SH-SY5Y (cell line): ENCODE measurements at regions not wholly inside any gene's neighbourhood (a gene's known extent, or its start where the extent isn't known, plus 50 kb on each side); places are given as distances from the start of the nearest gene placed in this dataset.

Experiments used
- GATA2 ChIP-seq: IDR thresholded peaks from 2 replicates; pipeline ENCODE4 v1.6.1; 2011; ENCODE audit warnings: mild to moderate bottlenecking, low read depth, low read length
- GATA3 ChIP-seq: IDR thresholded peaks from 2 replicates; pipeline ENCODE4 v1.6.1; 2011; ENCODE audit warnings: low read depth, mild to moderate bottlenecking, low read length, moderate library complexity

DNA sequence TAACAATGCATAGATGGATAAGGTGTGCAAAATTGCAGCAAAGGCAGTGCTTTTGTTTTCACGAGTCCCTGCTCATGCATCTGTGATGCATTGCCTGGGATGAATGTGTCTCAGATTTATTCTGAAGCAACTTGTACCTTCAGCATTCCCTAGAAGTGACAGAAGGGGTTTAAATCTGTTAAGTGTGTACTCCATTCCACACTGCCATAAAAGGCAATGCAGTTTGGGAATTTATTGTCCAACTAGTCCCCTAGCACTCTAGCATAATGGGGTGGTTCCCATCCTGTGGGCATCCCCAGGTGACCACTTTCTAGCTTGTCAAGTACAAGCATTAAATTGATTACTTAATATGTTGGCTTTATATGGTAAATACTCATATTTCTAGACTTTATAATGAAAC, 306.5 kb upstream of the CBLB start:
- TF ChIP-seq GATA2 (no peak), GATA3 (no peak)

DNA sequence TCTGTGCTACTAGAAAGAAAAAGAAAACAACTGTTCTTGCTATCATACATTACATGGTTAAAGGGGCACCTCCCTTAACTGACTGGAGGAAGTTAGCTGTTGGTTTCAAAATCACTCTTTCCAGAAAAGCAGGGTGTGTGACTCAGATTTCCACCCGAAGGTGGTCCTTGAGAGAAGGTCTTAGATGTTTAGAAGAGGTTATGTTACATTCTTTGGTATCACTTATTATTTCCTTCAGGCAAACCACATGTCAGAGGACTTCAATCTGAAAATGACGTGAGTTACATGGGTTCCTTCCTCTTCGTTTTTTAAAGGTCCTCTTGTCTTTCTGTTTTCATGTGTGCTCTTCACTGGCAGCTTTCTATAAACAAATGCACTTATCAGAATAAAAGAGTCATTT, 307.9 kb upstream of the CBLB start:
- TF ChIP-seq GATA2: no peak
- TF ChIP-seq GATA3: no peak

DNA sequence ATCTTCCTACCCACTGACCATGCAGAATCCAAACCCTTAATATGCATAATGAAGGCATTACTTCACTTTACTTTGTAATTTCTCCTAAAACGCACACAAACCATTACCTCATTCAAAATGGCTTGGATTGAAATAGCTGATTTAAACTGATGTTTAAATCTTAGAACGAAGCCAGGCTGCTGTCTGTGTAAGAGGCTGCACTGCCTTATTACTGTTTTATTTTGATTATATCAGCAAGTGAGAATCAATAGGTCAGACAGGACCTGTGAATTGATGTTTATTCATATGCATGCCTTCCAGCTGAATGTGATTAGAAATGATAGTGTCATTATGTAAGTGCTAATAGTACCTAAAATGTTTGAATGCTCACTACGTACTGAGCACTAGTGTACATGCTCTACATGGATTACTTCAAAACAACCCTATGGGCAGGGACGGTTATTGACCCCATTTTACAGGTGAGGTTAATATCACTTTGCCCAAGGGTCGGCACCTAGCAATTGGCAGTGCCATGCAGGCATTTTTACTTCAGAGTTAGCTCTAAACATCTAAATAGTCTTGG, 314.2 kb upstream of the CBLB start:
- no peak for TF ChIP-seq GATA3
- no peak for TF ChIP-seq GATA2

DNA sequence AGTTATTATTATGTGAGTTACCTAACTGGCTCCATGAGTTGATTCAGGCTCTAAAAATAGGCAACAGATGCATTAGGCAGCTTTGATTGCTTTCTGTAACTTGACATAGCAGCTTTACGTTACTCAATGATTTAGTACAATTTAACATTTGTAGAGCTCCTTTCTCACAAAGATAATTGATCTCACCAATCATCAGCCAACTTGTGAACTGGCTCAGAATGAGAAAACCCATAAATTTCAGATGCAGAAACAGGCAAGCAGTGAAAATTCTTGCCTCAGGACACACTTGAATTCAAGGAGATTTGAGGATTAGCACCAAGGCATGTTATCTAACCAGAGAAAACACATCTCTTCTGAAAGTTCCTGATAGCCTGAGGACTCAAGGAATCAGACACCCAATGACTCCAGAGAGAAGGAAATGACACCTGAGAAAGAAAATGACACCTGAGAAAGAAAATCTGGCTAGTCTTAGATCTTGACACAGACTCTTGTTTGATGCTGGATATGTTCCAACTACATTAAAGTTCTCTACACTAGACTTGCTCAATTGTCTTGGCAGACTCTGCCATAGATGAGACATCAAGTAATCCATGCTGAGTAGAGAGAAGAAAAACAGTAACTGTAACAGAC, 315.1 kb upstream of the CBLB start:
- TF ChIP-seq GATA3: no peak
- TF ChIP-seq GATA2: no peak

DNA sequence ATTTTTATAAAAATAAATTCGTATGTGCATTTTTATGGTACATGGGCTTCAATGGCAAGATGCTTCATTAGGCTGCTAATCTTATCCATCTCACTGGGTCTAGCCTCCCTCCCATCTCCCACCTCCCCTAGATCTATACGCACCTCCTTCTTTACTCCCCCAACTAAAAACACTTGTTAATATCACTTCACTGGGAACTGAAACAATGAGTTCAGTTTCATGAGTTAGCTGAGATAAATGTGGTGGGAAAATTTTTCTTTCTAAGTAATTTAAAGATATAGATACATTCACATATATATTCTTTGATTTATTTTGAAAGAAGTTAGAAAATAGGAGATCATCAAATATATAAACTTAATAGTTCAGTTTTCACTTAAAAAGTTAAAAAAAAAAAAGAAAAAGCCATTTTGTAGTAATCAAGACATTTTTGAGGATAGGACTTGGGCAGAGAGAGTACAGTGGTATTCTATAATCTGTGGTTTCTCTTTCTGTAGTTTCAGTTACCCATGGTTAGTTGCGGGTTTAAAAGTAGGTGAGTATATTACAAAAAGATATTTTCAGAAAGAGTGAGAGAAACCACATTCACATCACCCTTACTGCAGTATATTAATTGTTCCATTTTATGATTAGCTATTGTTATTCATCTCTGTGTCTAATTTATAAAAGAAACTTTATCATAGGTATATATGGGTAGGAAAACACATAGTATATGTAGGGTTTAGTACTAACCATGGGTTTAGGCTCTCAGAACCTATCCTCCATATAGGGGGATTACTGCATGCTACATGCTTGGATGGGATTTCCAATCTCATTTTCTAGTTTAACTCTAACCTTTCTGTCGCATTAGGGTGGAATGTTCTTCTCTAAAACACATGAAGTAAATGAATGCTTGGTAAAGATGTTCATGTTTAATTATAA, 316.0 kb upstream of the CBLB start:
- TF ChIP-seq GATA3: no peak

DNA sequence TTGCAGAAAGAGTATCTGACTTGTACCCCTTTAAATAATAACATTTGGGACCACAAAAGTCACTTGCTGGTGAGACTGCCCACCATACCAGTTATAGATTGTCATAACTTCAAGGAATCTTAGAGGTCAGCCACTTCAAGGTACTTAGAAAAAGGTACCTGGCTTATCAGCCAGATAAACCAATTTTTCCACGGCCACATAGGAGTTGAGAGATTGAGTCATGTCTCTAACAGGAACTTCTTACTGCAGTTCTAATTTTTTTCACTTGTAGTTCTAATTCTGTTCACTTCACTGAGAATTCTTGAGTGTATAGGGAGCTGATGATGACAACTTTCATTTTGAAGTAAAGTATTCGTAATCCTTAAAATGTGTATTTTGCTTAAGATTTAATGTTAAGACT, 317.1 kb upstream of the CBLB start:
- TF ChIP-seq GATA2 (no peak), GATA3 (no peak)

DNA sequence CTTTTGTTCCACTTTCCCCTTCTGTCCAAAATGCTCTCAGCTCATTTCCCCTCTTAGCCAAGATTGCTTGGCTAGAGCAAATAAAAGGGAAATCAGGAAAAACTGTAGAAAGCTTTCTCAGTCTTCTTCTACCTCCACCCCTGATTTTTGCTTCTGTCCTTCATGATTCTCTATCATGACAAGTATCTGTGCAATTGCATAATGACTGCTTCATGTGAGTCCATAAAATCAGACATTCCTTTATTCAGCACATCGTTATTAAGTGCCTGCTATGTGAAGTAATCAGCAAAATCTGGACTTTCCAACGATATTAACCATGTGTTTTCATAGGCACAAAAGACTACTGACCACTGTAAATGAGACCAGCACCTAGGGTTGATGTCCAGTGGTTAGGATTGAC, 321.5 kb upstream of the CBLB start:
- no peak for TF ChIP-seq GATA3
- no peak for TF ChIP-seq GATA2

DNA sequence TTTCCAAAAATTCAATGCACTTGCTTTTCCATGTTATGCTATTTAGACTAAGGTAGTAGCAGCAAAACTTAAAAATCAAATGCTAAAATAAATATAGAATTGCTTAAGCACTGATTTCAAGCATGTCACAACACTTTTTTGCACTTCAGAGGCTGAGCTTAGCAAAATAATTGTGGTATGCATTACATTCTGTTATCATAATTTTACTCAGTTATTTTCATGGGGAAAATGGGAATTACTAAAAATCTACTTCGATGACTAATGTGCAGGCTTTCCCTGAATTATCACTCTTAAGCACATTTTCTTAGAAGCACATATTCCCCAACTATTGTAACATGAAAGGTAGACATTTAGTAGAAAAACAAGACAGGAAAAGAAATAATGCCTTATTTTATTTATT, 322.4 kb upstream of the CBLB start:
- no peak for TF ChIP-seq GATA3
- no peak for TF ChIP-seq GATA2

DNA sequence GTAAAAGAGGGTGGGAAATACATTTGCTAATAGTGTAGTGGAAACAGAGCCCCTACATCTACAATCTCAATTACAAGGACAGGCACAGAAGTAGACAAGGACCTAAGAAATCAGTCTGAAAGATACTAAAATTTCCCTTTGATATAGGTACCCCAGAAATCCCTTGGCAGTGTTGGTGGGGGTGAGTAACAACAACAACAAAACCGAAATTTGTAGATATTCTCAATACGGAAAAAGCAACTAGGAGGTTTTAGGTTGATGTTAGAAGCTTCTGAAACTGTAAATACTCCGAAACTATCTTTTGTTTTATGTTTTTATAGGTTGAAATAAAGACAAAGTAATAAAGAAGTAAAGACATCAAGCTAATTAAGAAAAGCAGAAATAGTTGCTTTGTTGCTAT, 323.1 kb upstream of the CBLB start:
- TF ChIP-seq GATA2 (no peak), GATA3 (no peak)

DNA sequence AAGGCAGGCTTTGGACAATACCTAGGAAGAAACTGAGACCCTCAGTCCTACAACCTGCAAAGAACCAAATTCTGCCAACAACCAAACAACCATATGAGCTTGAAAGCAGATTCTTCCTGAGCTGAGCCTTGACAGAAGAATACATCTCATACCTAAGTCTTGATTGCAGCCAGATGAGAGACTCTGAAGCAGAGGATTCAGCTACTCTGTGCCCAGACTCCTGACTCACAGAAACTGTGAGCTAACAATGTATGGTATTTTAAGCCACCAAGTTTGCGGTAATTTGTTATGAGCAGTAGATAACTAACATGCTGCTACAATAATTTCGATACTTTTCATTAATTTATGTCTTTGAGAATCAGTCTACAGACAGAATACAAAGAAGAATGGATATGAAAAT, 325.1 kb upstream of the CBLB start:
- TF ChIP-seq GATA3 (no peak), GATA2 (no peak)

DNA sequence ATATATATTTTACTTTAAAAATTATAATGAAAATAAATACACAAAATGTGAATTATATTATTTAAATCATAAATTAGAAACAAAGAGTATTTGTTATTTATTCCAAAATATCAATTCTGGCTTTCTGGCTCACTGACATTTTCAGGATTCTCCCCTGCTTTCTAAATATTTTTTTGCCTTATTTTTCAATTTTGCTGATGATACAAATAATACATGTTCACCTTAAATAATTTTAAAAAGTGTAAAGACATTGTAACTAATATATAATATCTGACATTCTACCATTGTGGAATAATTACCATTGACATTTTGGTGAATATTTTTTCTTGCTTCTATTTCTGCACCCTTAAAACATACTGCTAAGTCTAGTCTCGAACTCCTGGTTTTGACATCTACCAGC, 325.9 kb upstream of the CBLB start:
- TF ChIP-seq GATA2 (no peak), GATA3 (no peak)

DNA sequence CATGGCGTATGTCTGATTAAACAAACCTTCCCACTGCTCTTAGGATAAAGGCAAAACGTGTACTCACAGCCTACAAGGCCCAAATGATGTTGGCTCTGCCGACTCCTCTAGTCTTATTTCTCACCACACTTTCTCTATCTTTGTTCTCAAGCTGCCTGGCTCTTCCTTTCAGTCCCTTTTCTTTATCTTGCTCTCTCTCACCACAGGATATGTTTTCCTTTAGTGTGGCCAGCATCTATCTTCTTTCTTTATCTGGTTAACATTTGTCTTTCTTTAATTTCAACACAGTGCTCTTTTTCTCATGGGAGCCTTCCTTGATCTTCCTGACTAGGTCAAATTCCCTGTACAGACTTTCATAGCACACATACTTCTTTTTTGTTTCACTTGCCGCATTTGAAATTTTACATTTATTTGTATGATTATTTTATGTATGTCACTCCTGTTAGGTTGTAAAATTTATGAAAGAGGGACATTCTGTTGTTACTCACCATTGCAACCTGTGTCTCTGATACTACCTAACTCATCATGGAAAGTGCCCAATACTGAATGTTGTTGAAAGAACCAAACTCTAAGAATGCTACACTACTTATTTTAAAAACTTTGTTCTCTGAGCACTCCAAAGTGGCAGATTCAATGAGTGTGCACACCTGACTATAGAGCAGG, 328.9 kb upstream of the CBLB start:
- no peak for TF ChIP-seq GATA2
- no peak for TF ChIP-seq GATA3

DNA sequence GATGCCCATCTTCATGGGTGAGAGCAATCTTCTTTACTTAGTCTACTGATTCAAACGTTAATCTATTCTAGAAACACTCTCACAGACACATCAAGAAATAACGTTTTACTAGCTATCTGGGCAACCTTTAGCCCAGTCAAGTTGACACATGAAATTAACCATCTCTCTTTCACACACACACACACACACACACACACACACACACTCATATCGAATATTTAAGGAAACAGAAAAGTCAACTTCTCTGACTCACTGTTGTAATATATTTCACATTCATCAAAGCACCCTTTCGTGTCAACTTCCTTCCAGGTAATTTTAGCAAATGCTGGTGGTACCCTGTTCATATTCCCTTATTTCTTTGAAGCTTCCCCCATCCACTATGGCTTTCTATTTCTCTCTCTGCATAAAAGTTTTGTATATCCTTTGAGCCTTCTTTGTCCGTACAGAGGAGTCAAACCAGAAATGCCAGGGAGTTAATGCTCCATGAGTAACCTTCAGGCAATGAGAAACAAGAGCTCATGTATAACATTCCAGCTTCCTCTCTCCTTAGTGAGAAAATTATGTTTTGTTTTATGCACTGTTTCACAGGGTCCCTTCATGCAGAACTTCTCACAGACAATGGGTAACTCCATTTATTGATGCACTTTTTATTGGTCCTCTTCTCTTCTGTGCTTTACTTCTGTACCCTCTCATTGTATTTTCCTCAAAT, 335.5 kb upstream of the CBLB start:
- TF ChIP-seq GATA2 (no peak), GATA3 (no peak)

DNA sequence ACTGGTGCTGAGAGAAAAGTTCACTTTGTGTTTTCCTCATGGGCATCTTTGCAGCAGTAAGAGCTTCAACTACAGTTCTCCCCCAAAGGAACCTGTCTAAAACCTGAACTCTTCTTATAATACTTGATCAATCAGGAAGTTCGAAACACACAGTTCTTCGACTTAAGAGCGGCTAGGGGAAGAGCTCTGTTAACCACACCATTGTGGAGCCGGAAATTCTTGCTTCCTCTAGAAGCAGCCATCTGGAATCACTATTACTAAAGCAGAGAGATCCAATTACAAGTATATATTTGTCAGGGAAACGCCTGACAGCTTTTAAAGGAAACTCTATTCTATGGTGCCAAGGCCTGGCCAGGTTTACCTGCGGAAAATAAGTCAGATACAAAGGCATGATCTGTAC, 337.3 kb upstream of the CBLB start:
- TF ChIP-seq GATA3 (no peak), GATA2 (no peak)

DNA sequence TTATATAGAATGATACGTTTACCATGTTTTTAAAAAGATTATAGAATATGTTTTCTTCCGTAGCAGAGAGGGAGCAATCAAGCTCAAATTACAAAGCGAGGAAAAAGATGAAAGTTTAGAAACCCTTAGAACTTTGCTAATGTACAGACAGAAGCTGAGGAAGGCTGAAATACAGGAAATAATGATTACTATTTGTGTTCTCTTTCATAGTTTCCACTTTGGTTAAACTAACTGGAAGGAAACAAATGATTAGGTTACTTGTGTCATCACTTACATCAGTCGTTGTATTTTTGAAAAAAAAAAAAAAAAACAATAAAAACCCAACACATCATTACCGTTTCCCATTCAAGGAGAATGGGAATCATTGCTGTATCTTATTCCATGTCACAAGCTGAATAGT, 337.8 kb upstream of the CBLB start:
- TF ChIP-seq GATA3: no peak
- TF ChIP-seq GATA2: no peak
